GM12878 (cell line): ENCODE measurements at regions not wholly inside any gene's neighbourhood (a gene's known extent, or its start where the extent isn't known, plus 50 kb on each side); places are given as distances from the start of the nearest gene placed in this dataset.

Source experiments
- EZH2 ChIP-seq: IDR thresholded peaks from 2 replicates; pipeline ENCODE4 v1.6.1; 2012; ENCODE audit warnings: low read depth, mild to moderate bottlenecking, control low read depth, inconsistent platforms, low read length, borderline replicate concordance; ENCODE audit not compliant: control insufficient read depth
- HCFC1 ChIP-seq: fragments of 150-350 bp; IDR thresholded peaks from 2 replicates; pipeline ENCODE4 v1.6.1; 2014; ENCODE audit warnings: low read length
- NFYA ChIP-seq: IDR thresholded peaks from 2 replicates; pipeline ENCODE4 v1.6.1; 2011; ENCODE audit warnings: low read depth, mild to moderate bottlenecking, low read length, improper control_type of control experiment, borderline replicate concordance
- RELA ChIP-seq: fragments of 450-650 bp; IDR thresholded peaks from 2 replicates; pipeline ENCODE4 v1.8.0; 2014; ENCODE audit warnings: borderline replicate concordance; ENCODE audit not compliant: partially characterized antibody
- ZBED1 ChIP-seq: IDR thresholded peaks from 2 replicates; pipeline ENCODE4 v1.6.1; 2016; ENCODE audit warnings: borderline replicate concordance
- ZNF274 ChIP-seq: IDR thresholded peaks from one replicate; pipeline ENCODE4 v1.8.0; 2011; ENCODE audit not compliant: insufficient read length, insufficient read depth
- ZNF622 ChIP-seq: fragments of 450-650 bp; IDR thresholded peaks from 2 replicates; pipeline ENCODE4 v1.6.1; 2017; ENCODE audit warnings: mild to moderate bottlenecking, inconsistent platforms
- TF ChIP-seq, protein P1 (sequence below), 3 experiments: IDR thresholded peaks in 2 of 3; conservative IDR thresholded peaks in 1 of 3; 2 replicates each; pipeline ENCODE4 v1.5.1; 2011; ENCODE audit warnings: low read depth in 3 of 3, low read length in 3 of 3, mild to moderate bottlenecking in 3 of 3, control low read depth in 2 of 3, moderate library complexity in 2 of 3, inconsistent platforms in 1 of 3, mixed read lengths in 1 of 3; ENCODE audit not compliant: control insufficient read depth in 2 of 3, insufficient read depth in 1 of 3; ENCODE audit errors: extremely low read depth in 1 of 3
- TF ChIP-seq, protein P2 (sequence below): fragments of 450-650 bp; formaldehyde crosslinking; IDR thresholded peaks from 2 replicates; pipeline ENCODE4 v1.5.0; 2022; ENCODE audit warnings: mild to moderate bottlenecking, missing genetic modification characterization
- TF ChIP-seq, protein P3 (sequence below): IDR thresholded peaks from 2 replicates; pipeline ENCODE4 v1.6.1; 2012; ENCODE audit warnings: mild to moderate bottlenecking, low read depth, low read length
- TF ChIP-seq, protein P4 (sequence below): fragments of 450-650 bp; IDR thresholded peaks from 2 replicates; pipeline ENCODE4 v1.6.1; 2017; ENCODE audit warnings: mild to moderate bottlenecking, moderate library complexity

DNA sequence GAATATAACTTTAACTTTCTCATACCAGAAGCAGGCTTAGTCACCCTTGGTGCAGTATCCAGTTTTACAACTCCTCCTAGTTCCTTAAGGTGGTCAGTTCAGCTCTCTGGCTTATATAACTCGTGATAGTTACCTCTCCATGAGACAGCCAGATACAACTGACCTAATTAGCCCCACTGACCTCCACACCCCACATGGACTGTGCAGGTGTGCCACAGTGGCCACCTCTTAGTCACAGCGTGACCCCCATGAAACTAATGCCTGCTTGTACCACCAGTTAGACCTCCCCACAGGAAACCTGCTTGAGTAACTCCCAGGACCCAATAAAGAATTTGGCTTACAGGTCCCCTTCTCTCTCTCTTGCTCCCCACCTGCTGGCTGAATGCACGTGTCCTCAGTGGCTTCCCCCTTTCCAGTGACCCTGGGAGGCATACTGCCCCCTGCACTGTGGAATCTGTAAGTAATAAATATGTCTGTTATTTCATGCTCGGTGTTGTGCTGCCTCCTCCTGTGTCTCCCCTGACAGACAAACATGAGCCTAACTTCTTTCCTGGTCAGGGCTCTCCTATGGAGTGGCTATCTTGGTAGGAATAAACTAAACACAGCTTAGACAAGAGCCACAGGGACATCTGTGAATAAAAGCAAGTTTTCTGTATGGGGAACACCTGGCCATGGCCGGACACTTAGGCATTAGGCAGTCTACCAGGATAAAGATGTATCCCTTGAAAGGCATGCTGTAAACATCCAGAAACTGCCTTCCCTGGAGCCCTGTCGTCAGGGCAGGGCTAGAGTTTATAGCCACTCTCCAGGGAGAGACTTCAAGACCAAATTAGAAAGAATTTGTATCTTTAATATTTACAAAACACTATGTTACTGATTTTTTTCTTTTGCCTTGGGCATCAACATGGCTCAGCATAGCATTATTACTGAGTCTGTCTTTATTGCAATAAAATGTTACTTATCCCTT is 209.7 kb upstream of the BOD1L1 start:
- TF ChIP-seq, protein P1, sequence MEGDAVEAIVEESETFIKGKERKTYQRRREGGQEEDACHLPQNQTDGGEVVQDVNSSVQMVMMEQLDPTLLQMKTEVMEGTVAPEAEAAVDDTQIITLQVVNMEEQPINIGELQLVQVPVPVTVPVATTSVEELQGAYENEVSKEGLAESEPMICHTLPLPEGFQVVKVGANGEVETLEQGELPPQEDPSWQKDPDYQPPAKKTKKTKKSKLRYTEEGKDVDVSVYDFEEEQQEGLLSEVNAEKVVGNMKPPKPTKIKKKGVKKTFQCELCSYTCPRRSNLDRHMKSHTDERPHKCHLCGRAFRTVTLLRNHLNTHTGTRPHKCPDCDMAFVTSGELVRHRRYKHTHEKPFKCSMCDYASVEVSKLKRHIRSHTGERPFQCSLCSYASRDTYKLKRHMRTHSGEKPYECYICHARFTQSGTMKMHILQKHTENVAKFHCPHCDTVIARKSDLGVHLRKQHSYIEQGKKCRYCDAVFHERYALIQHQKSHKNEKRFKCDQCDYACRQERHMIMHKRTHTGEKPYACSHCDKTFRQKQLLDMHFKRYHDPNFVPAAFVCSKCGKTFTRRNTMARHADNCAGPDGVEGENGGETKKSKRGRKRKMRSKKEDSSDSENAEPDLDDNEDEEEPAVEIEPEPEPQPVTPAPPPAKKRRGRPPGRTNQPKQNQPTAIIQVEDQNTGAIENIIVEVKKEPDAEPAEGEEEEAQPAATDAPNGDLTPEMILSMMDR (IDR thresholded peaks at IDR 0.05 in 2 of 3, conservative IDR thresholded peaks at IDR 0.05 in 1 of 3; ENCODE audit: control insufficient read depth in 2 of 3, extremely low read depth in 1 of 3, insufficient read depth in 1 of 3, low read depth in 3 of 3, low read length in 3 of 3), result no peak
- TF ChIP-seq ZNF622, result no peak
- TF ChIP-seq, protein P2, sequence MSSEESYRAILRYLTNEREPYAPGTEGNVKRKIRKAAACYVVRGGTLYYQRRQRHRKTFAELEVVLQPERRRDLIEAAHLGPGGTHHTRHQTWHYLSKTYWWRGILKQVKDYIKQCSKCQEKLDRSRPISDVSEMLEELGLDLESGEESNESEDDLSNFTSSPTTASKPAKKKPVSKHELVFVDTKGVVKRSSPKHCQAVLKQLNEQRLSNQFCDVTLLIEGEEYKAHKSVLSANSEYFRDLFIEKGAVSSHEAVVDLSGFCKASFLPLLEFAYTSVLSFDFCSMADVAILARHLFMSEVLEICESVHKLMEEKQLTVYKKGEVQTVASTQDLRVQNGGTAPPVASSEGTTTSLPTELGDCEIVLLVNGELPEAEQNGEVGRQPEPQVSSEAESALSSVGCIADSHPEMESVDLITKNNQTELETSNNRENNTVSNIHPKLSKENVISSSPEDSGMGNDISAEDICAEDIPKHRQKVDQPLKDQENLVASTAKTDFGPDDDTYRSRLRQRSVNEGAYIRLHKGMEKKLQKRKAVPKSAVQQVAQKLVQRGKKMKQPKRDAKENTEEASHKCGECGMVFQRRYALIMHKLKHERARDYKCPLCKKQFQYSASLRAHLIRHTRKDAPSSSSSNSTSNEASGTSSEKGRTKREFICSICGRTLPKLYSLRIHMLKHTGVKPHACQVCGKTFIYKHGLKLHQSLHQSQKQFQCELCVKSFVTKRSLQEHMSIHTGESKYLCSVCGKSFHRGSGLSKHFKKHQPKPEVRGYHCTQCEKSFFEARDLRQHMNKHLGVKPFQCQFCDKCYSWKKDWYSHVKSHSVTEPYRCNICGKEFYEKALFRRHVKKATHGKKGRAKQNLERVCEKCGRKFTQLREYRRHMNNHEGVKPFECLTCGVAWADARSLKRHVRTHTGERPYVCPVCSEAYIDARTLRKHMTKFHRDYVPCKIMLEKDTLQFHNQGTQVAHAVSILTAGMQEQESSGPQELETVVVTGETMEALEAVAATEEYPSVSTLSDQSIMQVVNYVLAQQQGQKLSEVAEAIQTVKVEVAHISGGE (CRISPR knock-in tag), result no peak
- TF ChIP-seq ZNF274, result no peak
- no peak for TF ChIP-seq ZBED1
- TF ChIP-seq RELA, result no peak
- no peak for TF ChIP-seq EZH2
- TF ChIP-seq, protein P3, sequence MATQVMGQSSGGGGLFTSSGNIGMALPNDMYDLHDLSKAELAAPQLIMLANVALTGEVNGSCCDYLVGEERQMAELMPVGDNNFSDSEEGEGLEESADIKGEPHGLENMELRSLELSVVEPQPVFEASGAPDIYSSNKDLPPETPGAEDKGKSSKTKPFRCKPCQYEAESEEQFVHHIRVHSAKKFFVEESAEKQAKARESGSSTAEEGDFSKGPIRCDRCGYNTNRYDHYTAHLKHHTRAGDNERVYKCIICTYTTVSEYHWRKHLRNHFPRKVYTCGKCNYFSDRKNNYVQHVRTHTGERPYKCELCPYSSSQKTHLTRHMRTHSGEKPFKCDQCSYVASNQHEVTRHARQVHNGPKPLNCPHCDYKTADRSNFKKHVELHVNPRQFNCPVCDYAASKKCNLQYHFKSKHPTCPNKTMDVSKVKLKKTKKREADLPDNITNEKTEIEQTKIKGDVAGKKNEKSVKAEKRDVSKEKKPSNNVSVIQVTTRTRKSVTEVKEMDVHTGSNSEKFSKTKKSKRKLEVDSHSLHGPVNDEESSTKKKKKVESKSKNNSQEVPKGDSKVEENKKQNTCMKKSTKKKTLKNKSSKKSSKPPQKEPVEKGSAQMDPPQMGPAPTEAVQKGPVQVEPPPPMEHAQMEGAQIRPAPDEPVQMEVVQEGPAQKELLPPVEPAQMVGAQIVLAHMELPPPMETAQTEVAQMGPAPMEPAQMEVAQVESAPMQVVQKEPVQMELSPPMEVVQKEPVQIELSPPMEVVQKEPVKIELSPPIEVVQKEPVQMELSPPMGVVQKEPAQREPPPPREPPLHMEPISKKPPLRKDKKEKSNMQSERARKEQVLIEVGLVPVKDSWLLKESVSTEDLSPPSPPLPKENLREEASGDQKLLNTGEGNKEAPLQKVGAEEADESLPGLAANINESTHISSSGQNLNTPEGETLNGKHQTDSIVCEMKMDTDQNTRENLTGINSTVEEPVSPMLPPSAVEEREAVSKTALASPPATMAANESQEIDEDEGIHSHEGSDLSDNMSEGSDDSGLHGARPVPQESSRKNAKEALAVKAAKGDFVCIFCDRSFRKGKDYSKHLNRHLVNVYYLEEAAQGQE, result no peak
- no peak for TF ChIP-seq HCFC1
- no peak for TF ChIP-seq NFYA
- TF ChIP-seq, protein P4, sequence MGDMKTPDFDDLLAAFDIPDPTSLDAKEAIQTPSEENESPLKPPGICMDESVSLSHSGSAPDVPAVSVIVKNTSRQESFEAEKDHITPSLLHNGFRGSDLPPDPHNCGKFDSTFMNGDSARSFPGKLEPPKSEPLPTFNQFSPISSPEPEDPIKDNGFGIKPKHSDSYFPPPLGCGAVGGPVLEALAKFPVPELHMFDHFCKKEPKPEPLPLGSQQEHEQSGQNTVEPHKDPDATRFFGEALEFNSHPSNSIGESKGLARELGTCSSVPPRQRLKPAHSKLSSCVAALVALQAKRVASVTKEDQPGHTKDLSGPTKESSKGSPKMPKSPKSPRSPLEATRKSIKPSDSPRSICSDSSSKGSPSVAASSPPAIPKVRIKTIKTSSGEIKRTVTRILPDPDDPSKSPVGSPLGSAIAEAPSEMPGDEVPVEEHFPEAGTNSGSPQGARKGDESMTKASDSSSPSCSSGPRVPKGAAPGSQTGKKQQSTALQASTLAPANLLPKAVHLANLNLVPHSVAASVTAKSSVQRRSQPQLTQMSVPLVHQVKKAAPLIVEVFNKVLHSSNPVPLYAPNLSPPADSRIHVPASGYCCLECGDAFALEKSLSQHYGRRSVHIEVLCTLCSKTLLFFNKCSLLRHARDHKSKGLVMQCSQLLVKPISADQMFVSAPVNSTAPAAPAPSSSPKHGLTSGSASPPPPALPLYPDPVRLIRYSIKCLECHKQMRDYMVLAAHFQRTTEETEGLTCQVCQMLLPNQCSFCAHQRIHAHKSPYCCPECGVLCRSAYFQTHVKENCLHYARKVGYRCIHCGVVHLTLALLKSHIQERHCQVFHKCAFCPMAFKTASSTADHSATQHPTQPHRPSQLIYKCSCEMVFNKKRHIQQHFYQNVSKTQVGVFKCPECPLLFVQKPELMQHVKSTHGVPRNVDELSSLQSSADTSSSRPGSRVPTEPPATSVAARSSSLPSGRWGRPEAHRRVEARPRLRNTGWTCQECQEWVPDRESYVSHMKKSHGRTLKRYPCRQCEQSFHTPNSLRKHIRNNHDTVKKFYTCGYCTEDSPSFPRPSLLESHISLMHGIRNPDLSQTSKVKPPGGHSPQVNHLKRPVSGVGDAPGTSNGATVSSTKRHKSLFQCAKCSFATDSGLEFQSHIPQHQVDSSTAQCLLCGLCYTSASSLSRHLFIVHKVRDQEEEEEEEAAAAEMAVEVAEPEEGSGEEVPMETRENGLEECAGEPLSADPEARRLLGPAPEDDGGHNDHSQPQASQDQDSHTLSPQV, result no peak
